Activated T-cell treated with anti-CD3 and anti-CD28 coated beads for 4 hours (primary cell): ENCODE measurements at regions not wholly inside any gene's neighbourhood (a gene's known extent, or its start where the extent isn't known, plus 50 kb on each side); places are given as distances from the start of the nearest gene placed in this dataset.

Source experiments
- DNase-seq: peaks from one replicate; pipeline ENCODE4 v3.0.0-alpha.2; 2020

- DNase-seq = no peak
Observed at GRCh38 chr2:19131871-19132270, 226.6 kb downstream of the OSR1 start.

GRCh38 chr2:19128148-19128547 is 230.3 kb downstream of the OSR1 start:
- DNase-seq = no peak

GRCh38 chr2:19127616-19128015 is 230.8 kb downstream of the OSR1 start:
- DNase-seq = no peak

- no peak for DNase-seq
Observed at GRCh38 chr2:19125901-19126680, 232.3 kb downstream of the OSR1 start.

- DNase-seq = no peak
Observed at GRCh38 chr2:19124135-19124534, 234.3 kb downstream of the OSR1 start.

- DNase-seq = no peak
Observed at GRCh38 chr2:19123556-19123955, 234.9 kb downstream of the OSR1 start.

- DNase-seq = no peak
Observed at GRCh38 chr2:19122220-19122619, 236.2 kb downstream of the OSR1 start.

GRCh38 chr2:19120941-19121750 is 237.3 kb downstream of the OSR1 start:
- DNase-seq = no peak

GRCh38 chr2:19120181-19120580 is 238.2 kb downstream of the OSR1 start:
- DNase-seq = no peak

- no peak for DNase-seq
Observed at GRCh38 chr2:19119326-19120001, 239.0 kb downstream of the OSR1 start.

GRCh38 chr2:19116918-19117317 is 241.5 kb downstream of the OSR1 start:
- no peak for DNase-seq

- DNase-seq = no peak
Observed at GRCh38 chr2:19114754-19115231, 243.6 kb downstream of the OSR1 start.

GRCh38 chr2:19114126-19114525 is 244.3 kb downstream of the OSR1 start:
- DNase-seq = no peak

- no peak for DNase-seq
Observed at GRCh38 chr2:19111354-19111753, 247.1 kb downstream of the OSR1 start.

GRCh38 chr2:19109518-19109917 is 248.9 kb downstream of the OSR1 start:
- no peak for DNase-seq

- no peak for DNase-seq
Observed at GRCh38 chr2:19106376-19106775, 252.0 kb downstream of the OSR1 start.

GRCh38 chr2:19104503-19104902 is 253.9 kb downstream of the OSR1 start:
- no peak for DNase-seq

- DNase-seq = no peak
Observed at GRCh38 chr2:19102696-19103423, 255.6 kb downstream of the OSR1 start.

- DNase-seq = no peak
Observed at GRCh38 chr2:19101968-19102367, 256.5 kb downstream of the OSR1 start.

GRCh38 chr2:19100570-19100969 is 257.9 kb downstream of the OSR1 start:
- DNase-seq = no peak

GRCh38 chr2:19099181-19099580 is 259.2 kb downstream of the OSR1 start:
- no peak for DNase-seq

GRCh38 chr2:19098467-19099160 is 259.8 kb downstream of the OSR1 start:
- no peak for DNase-seq
